ENCODE measurements at regions not wholly inside any gene's neighbourhood (a gene's known extent, or its start where the extent isn't known, plus 50 kb on each side); places are given as distances from the start of the nearest gene placed in this dataset.

DNA sequence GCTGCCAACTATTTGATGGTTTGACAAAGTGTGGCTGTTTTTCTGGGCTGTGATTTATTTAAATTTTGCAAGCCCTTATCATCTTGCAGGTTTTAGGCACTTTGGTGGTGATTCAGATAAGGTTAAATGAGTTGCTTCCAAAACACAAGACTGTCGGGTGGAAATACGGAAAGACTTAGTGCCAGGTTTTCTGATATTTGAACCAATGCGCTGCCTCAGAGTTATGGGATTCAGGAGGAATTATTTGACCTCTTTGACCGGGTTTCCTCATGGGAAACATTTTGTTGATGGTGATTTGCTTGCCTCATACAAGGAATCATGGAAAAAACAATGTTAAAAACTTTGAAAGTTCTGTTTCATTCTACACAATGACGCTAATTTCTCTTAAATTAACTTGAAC is 136.1 kb upstream of the MAP9 start:
- DNase-seq (no peak), ATAC-seq (ENCODE audit: low read depth) (no peak)
- ChIA-PET CTCF (no interaction called here), POLR2A (no interaction called here)
- no peaks in the 10 kb centered on the region for H3K36me3 Mint-ChIP-seq (ENCODE audit: low read depth)
- no peak overlapping the region for H3K27ac Mint-ChIP-seq
- H3K27me3 Mint-ChIP-seq = no peaks in the 10 kb centered on the region
- H3K9me3 Mint-ChIP-seq = no peaks in the 10 kb centered on the region
- TF ChIP-seq, protein P1, sequence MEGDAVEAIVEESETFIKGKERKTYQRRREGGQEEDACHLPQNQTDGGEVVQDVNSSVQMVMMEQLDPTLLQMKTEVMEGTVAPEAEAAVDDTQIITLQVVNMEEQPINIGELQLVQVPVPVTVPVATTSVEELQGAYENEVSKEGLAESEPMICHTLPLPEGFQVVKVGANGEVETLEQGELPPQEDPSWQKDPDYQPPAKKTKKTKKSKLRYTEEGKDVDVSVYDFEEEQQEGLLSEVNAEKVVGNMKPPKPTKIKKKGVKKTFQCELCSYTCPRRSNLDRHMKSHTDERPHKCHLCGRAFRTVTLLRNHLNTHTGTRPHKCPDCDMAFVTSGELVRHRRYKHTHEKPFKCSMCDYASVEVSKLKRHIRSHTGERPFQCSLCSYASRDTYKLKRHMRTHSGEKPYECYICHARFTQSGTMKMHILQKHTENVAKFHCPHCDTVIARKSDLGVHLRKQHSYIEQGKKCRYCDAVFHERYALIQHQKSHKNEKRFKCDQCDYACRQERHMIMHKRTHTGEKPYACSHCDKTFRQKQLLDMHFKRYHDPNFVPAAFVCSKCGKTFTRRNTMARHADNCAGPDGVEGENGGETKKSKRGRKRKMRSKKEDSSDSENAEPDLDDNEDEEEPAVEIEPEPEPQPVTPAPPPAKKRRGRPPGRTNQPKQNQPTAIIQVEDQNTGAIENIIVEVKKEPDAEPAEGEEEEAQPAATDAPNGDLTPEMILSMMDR (IDR thresholded peaks at IDR 0.05) = no peak
- H3K4me1 Mint-ChIP-seq = no peaks in the 10 kb centered on the region
- intact Hi-C loops (cut with micrococcal nuclease) = no loop called here
- H3K4me3 Mint-ChIP-seq = no peak overlapping the region

DNA sequence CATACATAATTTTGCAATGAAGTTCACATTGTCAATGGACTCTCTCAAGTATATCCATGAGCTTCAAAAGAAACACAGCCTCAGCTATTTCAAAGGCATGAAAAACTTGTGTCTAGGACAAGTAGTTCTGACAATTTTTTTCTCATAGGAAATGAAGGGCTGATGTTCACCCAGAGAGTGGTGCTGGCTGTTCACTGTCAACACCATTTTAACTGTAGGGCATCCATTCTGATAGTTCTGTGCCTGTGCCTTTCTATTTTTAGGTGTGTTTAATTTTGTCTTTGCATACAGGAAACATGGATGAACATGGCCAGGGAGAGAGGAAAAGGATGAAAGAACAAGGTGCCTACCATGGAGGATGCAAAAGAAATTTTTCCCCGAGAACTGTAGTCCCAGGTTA is 135.3 kb upstream of the MAP9 start:
- CTCF ChIA-PET = no interaction called here

DNA sequence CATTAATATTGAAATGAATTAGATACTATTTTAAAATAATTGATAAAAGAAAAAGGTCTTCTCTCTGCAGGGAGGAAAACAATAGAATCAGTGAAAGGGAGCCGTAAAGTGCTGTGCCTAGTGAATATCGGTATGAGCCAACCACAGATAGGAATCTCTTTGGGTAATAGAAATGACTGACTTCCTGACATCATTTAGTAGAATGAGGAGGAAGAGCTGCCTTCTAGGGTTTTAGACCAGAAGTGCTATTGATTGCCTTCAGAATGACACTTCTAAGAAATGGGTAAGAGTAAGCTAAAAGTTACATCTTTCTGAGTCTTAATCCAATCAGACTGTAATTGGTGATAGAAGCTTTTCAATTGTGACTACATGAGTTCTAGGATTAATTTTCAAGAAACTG is 134.0 kb upstream of the MAP9 start:
- TF ChIP-seq, protein P1 (IDR thresholded peaks at IDR 0.05) = no peak
- Mint-ChIP-seq H3K36me3 (ENCODE audit: low read depth) (no peaks in the 10 kb centered on the region), H3K27me3 (no peaks in the 10 kb centered on the region), H3K9me3 (no peaks in the 10 kb centered on the region), H3K27ac (no peak overlapping the region), H3K4me3 (no peak overlapping the region), H3K4me1 (no peaks in the 10 kb centered on the region)
- CTCF ChIA-PET = no interaction called here
- ATAC-seq (ENCODE audit: low read depth) (no peak), DNase-seq (no peak)
- intact Hi-C loops (cut with micrococcal nuclease) = no loop called here
- POLR2A ChIA-PET = no interaction called here

More for the DNA sequence above, 135.3 kb upstream of the MAP9 start:
- H3K4me1 Mint-ChIP-seq = no peaks in the 10 kb centered on the region
- POLR2A ChIA-PET = no interaction called here
- TF ChIP-seq, protein P1 (IDR thresholded peaks at IDR 0.05) = no peak
- H3K27ac Mint-ChIP-seq = no peak overlapping the region
- no peaks in the 10 kb centered on the region for H3K36me3 Mint-ChIP-seq (ENCODE audit: low read depth)
- no peak overlapping the region for H3K4me3 Mint-ChIP-seq
- H3K27me3 Mint-ChIP-seq = no peaks in the 10 kb centered on the region
- intact Hi-C loops (cut with micrococcal nuclease) = no loop called here
- ATAC-seq (ENCODE audit: low read depth) (no peak), DNase-seq (no peak)
- H3K9me3 Mint-ChIP-seq = no peaks in the 10 kb centered on the region

DNA sequence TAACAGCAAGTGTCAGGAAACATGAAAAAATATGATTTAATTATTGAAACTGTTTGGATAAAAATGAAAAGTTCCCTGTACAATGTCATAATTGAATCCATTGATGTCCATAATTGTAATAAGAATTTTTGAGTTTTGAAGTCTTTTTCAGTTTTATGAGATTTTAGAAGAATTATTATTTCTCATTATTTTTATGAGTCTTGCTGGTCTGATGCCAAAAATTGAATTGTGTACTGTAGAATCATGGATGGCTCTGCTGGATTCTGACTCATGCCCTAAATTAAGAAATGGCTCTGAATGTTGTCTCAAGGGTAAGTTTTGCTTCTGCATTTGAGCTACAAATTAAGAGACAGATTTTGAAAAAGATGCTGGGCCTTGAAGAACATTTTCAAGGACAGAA is 132.8 kb upstream of the MAP9 start:
- H3K27me3 Mint-ChIP-seq = no peaks in the 10 kb centered on the region
- no peak overlapping the region for H3K27ac Mint-ChIP-seq
- H3K36me3 Mint-ChIP-seq (ENCODE audit: low read depth) = no peaks in the 10 kb centered on the region

DNA sequence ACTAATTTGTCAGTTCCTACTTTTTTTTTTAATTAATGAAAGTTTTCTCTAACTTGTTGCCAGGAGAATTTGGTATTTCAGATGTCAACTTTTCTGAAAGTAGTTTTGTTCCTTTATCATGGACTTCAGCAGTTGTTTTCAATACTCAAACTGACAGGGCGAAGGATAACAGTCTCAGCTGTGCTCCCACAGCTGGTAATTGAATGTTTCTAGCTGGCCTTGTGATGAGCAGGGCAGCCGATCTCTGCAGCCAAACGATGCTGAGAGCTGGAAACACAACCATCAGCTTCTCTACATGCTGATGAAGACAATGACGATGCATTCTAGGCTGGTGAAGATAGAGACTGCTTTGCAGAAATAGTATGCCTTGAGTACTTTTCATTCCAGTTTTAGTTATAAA is 130.0 kb upstream of the MAP9 start:
- POLR2A ChIA-PET = no interaction called here
- Mint-ChIP-seq H3K4me1 (no peaks in the 10 kb centered on the region), H3K27ac (no peak overlapping the region), H3K9me3 (no peaks in the 10 kb centered on the region), H3K4me3 (no peak overlapping the region), H3K36me3 (ENCODE audit: low read depth) (no peaks in the 10 kb centered on the region), H3K27me3 (no peaks in the 10 kb centered on the region)
- DNase-seq (no peak), ATAC-seq (ENCODE audit: low read depth) (no peak)
- CTCF ChIA-PET = no interaction called here
- intact Hi-C loops (cut with micrococcal nuclease) = no loop called here
- TF ChIP-seq, protein P1 (IDR thresholded peaks at IDR 0.05) = no peak

More for the DNA sequence above, 132.8 kb upstream of the MAP9 start:
- ChIA-PET POLR2A (no interaction called here), CTCF (no interaction called here)
- Mint-ChIP-seq H3K4me3 (no peak overlapping the region), H3K9me3 (no peaks in the 10 kb centered on the region), H3K4me1 (no peaks in the 10 kb centered on the region)
- intact Hi-C loops (cut with micrococcal nuclease) = no loop called here
- DNase-seq = no peak
- TF ChIP-seq, protein P1 (IDR thresholded peaks at IDR 0.05) = no peak
- ATAC-seq (ENCODE audit: low read depth) = no peak
